GM23338 (cell line): ENCODE measurements at regions not wholly inside any gene's neighbourhood (a gene's known extent, or its start where the extent isn't known, plus 50 kb on each side); places are given as distances from the start of the nearest gene placed in this dataset.

Experiments used
- ATAC-seq: fragments of 200-7000 bp; cut with Tn5 transposase; 3 replicates; pipeline ENCODE4 v1.9.1; 2020
- DNase-seq: peaks from one replicate; pipeline ENCODE4 v3.0.0-alpha.2; 2015; ENCODE audit warnings: low spot score
- H2AFZ ChIP-seq: fragments of 200-600 bp; sonication (generic); 2 replicates; pipeline ENCODE4 v1.8.0; 2016; ENCODE audit warnings: antibody characterized with exemption, mild to moderate bottlenecking, moderate library complexity
- H3F3A ChIP-seq: fragments of 200-600 bp; sonication (generic); replicated peaks from 2 replicates; pipeline ENCODE4 v1.8.0; 2017; ENCODE audit warnings: antibody characterized with exemption, mixed run types, low read depth
- H3K27ac ChIP-seq: fragments of 200-600 bp; sonication (generic); 2 replicates; pipeline ENCODE4 v1.6.1; 2016; ENCODE audit warnings: low read depth
- H3K27me3 ChIP-seq: fragments of 200-600 bp; sonication (generic); 2 replicates; pipeline ENCODE4 v1.8.0; 2016; ENCODE audit warnings: mild to moderate bottlenecking, mixed run types, moderate library complexity; ENCODE audit not compliant: insufficient read depth
- H3K36me3 ChIP-seq: fragments of 200-600 bp; sonication (generic); 2 replicates; pipeline ENCODE4 v1.8.0; 2016; ENCODE audit warnings: mild to moderate bottlenecking; ENCODE audit not compliant: insufficient read depth
- H3K4me1 ChIP-seq: fragments of 200-600 bp; sonication (generic); 2 replicates; pipeline ENCODE4 v1.8.0; 2016; ENCODE audit warnings: mild to moderate bottlenecking, moderate library complexity; ENCODE audit not compliant: insufficient read depth
- H3K4me2 ChIP-seq: fragments of 200-600 bp; sonication (generic); 2 replicates; pipeline ENCODE4 v1.7.1; 2017; ENCODE audit warnings: mixed run types
- H3K4me3 ChIP-seq: fragments of 200-600 bp; sonication (generic); 2 replicates; pipeline ENCODE4 v1.6.1; 2016; ENCODE audit warnings: mixed run types
- H3K79me2 ChIP-seq: fragments of 200-600 bp; sonication (generic); replicated peaks from 2 replicates; pipeline ENCODE4 v1.8.0; 2017; ENCODE audit warnings: mild to moderate bottlenecking; ENCODE audit not compliant: insufficient read depth
- H3K9me2 ChIP-seq: fragments of 200-600 bp; sonication (generic); 2 replicates; pipeline ENCODE4 v1.8.0; 2017; ENCODE audit not compliant: insufficient read depth
- H4K20me1 ChIP-seq: fragments of 200-600 bp; sonication (generic); replicated peaks from 2 replicates; pipeline ENCODE4 v1.8.0; 2017; ENCODE audit warnings: mild to moderate bottlenecking; ENCODE audit not compliant: insufficient read depth
- H3K27ac Mint-ChIP-seq: 2 replicates; pipeline ENCODE4 v1.8.0; 2020; ENCODE audit warnings: inconsistent platforms, mild to moderate bottlenecking, moderate library complexity, mixed read lengths
- H3K27me3 Mint-ChIP-seq: 3 replicates; pipeline ENCODE4 v1.8.0; 2022; ENCODE audit warnings: low read depth, mild to moderate bottlenecking, moderate library complexity, mixed read lengths, inconsistent platforms; ENCODE audit not compliant: insufficient read depth, poor library complexity
- H3K36me3 Mint-ChIP-seq: 3 replicates; pipeline ENCODE4 v1.8.0; 2021; ENCODE audit warnings: low read depth, mild to moderate bottlenecking, inconsistent platforms, moderate library complexity, mixed read lengths
- H3K4me1 Mint-ChIP-seq: 3 replicates; pipeline ENCODE4 v1.8.0; 2020; ENCODE audit warnings: mild to moderate bottlenecking, inconsistent platforms, mixed read lengths
- H3K4me3 Mint-ChIP-seq: 3 replicates; pipeline ENCODE4 v1.8.0; 2021; ENCODE audit warnings: moderate library complexity, mild to moderate bottlenecking, inconsistent platforms, mixed read lengths
- H3K9me3 Mint-ChIP-seq: 3 replicates; pipeline ENCODE4 v1.8.0; 2020; ENCODE audit warnings: moderate library complexity, mild to moderate bottlenecking, inconsistent platforms, mixed read lengths
- CREB1 ChIP-seq: fragments of 250-450 bp; sonication (Bioruptor Pico); IDR thresholded peaks from 2 replicates; pipeline ENCODE4 v1.5.0; 2020; ENCODE audit warnings: low read depth, mild to moderate bottlenecking, moderate library complexity
- CTCF ChIP-seq, 2 experiments: fragments of 200-600 bp in 1 of 2; sonication (generic) in 1 of 2; conservative IDR thresholded peaks; 2 replicates each; pipeline versions ENCODE4 v1.5.1 to v1.6.1; 2016 to 2017; ENCODE audit warnings: antibody characterized with exemption in 2 of 2, low read depth in 2 of 2, mild to moderate bottlenecking in 2 of 2, moderate library complexity in 1 of 2
- ETS1 ChIP-seq: IDR thresholded peaks from 2 replicates; pipeline ENCODE4 v1.6.1; 2016; ENCODE audit warnings: antibody characterized with exemption
- EZH2 ChIP-seq: fragments of 200-600 bp; sonication (generic); IDR thresholded peaks from one replicate; pipeline ENCODE4 v1.8.0; 2017; ENCODE audit warnings: antibody characterized with exemption, mild to moderate bottlenecking, low read depth; ENCODE audit not compliant: unreplicated experiment
- EZH2phosphoT487 ChIP-seq: fragments of 200-600 bp; sonication (generic); IDR thresholded peaks from one replicate; pipeline ENCODE4 v1.8.1; 2018; ENCODE audit warnings: antibody characterized with exemption; ENCODE audit not compliant: unreplicated experiment
- JUNB ChIP-seq: IDR thresholded peaks from one replicate; pipeline ENCODE4 v1.6.1; 2016; ENCODE audit warnings: antibody characterized with exemption; ENCODE audit not compliant: unreplicated experiment
- NANOG ChIP-seq: IDR thresholded peaks from 2 replicates; pipeline ENCODE4 v1.6.1; 2016; ENCODE audit warnings: antibody characterized with exemption, borderline replicate concordance
- POLR2AphosphoS5 ChIP-seq: IDR thresholded peaks from 2 replicates; pipeline ENCODE4 v1.6.1; 2016; ENCODE audit warnings: antibody characterized with exemption, low read depth
- REST ChIP-seq: IDR thresholded peaks from one replicate; pipeline ENCODE4 v1.6.1; 2018; ENCODE audit warnings: antibody characterized with exemption; ENCODE audit not compliant: unreplicated experiment
- STAT1 ChIP-seq: IDR thresholded peaks from one replicate; pipeline ENCODE4 v1.6.1; 2016; ENCODE audit warnings: antibody characterized with exemption; ENCODE audit not compliant: unreplicated experiment
- ZNF114 ChIP-seq: fragments of 250-450 bp; sonication (Bioruptor Pico); IDR thresholded peaks from 2 replicates; pipeline ENCODE4 v1.5.0; 2020; ENCODE audit warnings: mild to moderate bottlenecking, moderate library complexity
- ZNF331 ChIP-seq: fragments of 250-450 bp; sonication (Bioruptor Pico); IDR thresholded peaks from 2 replicates; pipeline ENCODE4 v1.5.0; 2020; ENCODE audit warnings: low read depth, mild to moderate bottlenecking, moderate library complexity
- ZNF462 ChIP-seq: fragments of 250-450 bp; sonication (Bioruptor Pico); IDR thresholded peaks from 2 replicates; pipeline ENCODE4 v1.5.0; 2020; ENCODE audit warnings: mild to moderate bottlenecking, moderate library complexity

DNA sequence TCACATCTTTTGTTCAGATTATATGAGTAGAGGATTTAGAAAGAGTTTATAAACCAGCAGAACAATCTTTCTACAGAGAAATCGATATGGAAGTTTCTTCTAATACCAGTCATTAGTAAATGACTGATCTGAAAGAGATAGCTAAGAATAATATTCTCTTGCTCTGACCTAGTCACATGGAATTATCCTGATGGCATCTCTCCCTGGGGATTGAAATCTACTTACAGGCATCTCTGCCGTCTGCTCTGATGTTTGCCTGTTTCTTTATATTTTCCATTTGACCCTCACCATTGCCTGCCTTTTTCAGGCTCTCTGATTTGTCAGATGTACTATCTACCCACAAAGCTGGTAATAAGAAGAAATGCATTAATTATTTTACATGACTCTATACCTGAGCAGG is 1157.3 kb downstream of the PCDH7 start:
- Mint-ChIP-seq H3K9me3 (no peaks in the 10 kb centered on the region), H3K27ac (no peak overlapping the region), H3K36me3 (no peaks in the 10 kb centered on the region), H3K4me3 (no peak overlapping the region), H3K27me3 (peaks cover 2% of the 10 kb centered on the region), H3K4me1 (no peaks in the 10 kb centered on the region)
- no peak for TF ChIP-seq CTCF (conservative IDR thresholded peaks at IDR 0.05; ENCODE audit: low read depth in 2 of 2)
- TF ChIP-seq EZH2, result no peak
- TF ChIP-seq ZNF462 (CRISPR knock-in tag), result no peak
- TF ChIP-seq CREB1 (CRISPR knock-in tag), result no peak
- TF ChIP-seq JUNB, result no peak
- TF ChIP-seq REST, result no peak
- no peak for TF ChIP-seq POLR2AphosphoS5
- TF ChIP-seq STAT1, result no peak
- TF ChIP-seq ZNF331 (CRISPR knock-in tag), result no peak
- TF ChIP-seq NANOG, result no peak
- TF ChIP-seq EZH2phosphoT487, result no peak
- TF ChIP-seq ZNF114 (CRISPR knock-in tag), result no peak
- TF ChIP-seq ETS1, result no peak
- DNase-seq (no peak), ATAC-seq (no peak)
- no peaks in the 10 kb centered on the region for H3K9me2 ChIP-seq
- no peaks in the 10 kb centered on the region for H3K36me3 ChIP-seq
- no peaks in the 10 kb centered on the region for H3K27me3 ChIP-seq
- H3K4me1 ChIP-seq, result no peaks in the 10 kb centered on the region
- H3K27ac ChIP-seq, result no peak overlapping the region
- no peak overlapping the region for H2AFZ ChIP-seq
- no peak overlapping the region for H3K4me2 ChIP-seq
- no peaks in the 10 kb centered on the region for H3K79me2 ChIP-seq
- no peak overlapping the region for H3K4me3 ChIP-seq
- H3F3A ChIP-seq, result no peaks in the 10 kb centered on the region
- H4K20me1 ChIP-seq, result no peaks in the 10 kb centered on the region
